Inferior parietal cortex (tissue), 1 donor: ENCODE measurements at regions not wholly inside any gene's neighbourhood (a gene's known extent, or its start where the extent isn't known, plus 50 kb on each side); places are given as distances from the start of the nearest gene placed in this dataset.
"Not testable (repeated sequence)": the region's sequence is repeated elsewhere in the genome, so short reads cannot be mapped to it uniquely, and the experiment has no call there.

Source experiments
- DNase-seq: peaks from one replicate; pipeline ENCODE4 v3.0.0-alpha.2; 2016; ENCODE audit errors: extremely low spot score

DNA sequence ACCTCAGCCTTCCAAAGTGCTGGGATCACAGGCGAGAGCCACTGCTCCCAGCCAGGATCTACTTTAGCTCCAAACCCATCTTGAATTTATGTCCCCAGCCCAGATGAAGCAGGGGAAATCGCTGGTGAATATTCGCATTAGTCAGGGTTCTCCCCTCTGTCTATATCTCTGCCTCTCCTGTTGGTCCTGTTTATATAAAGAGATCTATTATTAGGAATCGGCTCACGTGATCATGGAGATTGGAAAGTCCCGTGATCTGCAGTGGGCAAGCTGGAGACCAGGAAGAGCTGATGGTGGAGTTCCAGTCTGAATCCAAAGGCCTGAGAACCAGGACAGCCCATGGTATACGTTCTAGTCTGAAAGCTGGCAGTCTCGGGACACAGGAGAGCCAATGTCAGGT, 382.8 kb downstream of the SEC14L1 start:
- no peak for DNase-seq

- no peak for DNase-seq
Measured at GRCh38 chr17:77526259-77526711, 385.5 kb downstream of the SEC14L1 start.

DNA sequence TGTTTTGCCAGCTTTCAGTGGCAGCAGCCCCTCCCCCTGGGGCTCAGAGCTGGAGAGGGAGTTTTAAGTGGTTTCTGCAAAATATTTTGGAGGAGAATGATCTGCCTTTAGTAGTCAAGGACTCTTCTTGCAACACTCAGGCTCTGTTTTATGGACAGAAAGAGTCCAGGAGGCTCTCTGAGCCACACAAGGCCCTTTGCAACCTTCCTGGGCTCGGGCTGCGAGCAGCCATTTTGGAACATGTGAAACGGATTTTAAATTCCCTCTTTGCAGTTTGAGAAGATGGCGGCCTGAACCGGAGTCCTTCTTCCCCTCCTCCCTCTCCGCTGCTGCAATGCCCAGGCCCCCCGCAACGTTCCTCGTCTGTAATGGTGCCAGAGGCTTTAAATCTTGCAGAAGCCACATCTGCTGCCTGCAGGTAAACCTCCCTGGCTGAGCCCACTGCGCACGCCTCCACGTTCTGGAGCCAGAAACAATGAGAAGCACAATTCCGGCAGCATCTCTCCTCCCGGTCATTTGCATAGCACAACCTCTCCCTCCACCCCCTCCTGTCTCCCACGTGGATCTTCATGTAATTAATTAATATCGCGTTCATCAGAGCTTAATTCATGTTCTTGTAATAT, 386.1 kb downstream of the SEC14L1 start:
- DNase-seq, result peak; percentile 40

- DNase-seq, result peak; percentile 22
Measured at GRCh38 chr17:77527409-77527808, 386.6 kb downstream of the SEC14L1 start.

DNA sequence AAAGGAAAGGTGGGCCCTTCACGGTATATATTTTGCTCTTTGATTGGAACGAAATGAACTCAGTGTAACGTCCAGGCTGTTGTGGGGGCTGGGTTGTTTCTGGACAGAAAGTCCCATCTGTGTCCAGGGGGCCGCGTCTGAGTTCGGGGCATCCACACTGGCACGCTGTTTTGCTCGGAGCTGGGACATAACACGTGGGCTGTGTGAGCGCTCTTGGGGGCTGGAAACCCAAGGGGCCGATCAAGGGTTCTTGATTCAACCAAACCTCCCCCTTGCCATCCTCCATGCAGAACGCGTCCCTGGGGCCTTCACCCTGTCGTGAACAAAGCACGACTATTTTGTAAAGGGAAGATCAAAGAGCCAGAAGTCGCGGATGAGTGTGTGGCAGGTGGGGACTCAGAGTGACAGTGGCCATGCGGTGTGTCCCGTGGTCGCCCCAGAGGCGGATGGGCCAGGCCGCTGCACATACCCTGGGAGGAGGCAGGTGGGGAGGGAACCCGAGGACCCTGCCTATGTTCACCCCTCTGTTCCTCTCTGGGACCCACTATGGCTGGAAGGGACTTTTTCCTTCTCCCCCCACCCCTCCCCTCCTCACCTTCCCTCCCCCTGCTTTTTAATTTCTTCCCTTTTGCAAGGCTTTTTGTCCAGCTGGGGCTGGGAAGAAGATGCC, 387.2 kb downstream of the SEC14L1 start:
- no peak for DNase-seq

GRCh38 chr17:77528516-77529327, 388.0 kb downstream of the SEC14L1 start:
- no peak for DNase-seq

DNA sequence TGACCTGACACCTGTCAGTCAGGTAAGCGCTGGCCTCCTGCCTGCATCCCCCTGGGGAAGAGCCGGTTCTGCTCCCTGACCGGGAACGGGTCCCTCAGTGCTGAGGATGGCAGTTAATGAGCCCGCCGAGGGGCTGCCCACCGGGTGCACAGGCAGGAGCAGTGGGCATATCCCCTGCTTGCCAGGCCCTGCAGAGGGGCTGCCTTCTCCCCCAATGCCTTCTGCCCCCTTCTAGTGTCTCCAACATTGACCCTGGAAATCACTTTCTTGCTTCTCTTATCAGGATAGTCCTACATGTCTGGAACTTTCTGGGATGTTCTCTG, 388.5 kb downstream of the SEC14L1 start:
- no peak for DNase-seq

DNA sequence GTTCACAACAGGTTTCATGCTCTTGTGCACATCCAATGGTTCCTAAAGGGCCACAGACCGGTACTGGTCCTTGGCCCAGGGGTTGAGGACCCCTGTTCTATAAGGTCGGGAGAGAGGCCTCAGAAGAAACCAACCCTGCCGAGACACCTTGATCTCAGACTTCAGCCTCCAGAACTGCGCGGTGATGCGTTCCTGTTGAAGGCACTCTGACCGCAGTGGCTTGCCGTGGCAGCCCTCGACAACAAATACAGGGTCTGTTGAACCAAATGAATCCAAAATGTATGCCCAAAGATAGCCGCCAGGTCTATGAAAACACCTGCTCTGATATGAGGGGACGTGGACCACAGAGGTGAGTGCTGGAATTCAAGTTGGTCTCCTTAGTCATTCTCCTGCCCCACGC, 389.8 kb downstream of the SEC14L1 start:
- DNase-seq, result no peak

DNA sequence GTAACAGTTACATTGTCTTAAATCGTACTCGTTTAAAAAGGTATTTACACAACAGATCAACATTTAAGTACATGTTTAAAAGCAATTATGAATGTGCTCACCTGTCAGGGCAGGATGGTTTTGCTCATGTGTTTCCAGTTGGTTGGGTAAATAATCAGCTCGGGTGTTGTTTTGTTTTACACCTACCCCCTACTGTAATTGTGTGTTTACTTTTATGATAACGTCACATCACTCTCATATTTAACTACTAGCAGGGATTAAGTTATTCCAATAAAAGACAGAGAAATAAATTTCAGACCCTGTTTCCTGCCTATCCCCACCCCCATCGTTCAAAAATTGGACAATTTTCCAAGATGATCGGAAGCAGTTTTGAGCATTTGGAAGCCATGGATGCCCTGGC, 390.2 kb downstream of the SEC14L1 start:
- no peak for DNase-seq

GRCh38 chr17:77531641-77532040, 390.9 kb downstream of the SEC14L1 start:
- DNase-seq, result no peak

DNA sequence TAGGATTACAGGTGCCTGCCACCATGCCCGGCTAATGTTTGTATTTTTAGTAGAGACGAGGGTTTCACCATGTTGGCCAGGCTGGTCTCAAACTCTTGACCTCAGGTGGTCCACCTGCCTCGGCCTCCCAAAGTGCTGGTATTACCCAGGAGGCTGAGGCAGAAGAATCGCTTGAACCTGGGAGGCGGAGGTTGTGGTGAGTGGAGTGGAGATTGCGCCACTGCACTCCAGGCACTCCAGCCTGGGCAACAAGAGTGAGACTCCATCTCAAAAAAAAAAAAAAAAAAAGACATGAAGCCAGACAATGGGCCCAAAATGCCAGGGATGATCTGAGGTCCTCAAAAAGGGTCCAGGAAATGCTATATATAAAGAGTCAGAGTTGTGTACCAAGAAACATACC, 392.9 kb downstream of the SEC14L1 start:
- DNase-seq, result not testable (repeated sequence)

DNA sequence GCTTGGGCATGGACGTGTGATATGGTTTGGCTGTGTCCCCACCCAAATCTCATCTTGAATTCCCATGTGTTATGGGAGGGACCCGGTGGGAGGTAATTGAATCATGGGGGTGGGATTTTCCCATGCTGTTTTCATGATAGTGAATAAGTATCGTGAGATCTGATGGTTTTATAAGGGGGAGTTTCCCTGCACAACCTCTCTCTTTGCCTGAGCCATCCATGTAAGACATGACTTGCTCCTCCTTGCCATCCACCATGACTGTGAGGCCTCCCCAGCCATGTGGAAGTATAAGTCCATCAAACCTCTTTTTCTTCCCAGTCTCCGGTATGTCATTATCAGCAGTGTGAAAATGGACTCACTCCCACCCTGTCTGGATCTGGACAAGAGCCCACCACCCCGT, 393.4 kb downstream of the SEC14L1 start:
- DNase-seq, result no peak

DNA sequence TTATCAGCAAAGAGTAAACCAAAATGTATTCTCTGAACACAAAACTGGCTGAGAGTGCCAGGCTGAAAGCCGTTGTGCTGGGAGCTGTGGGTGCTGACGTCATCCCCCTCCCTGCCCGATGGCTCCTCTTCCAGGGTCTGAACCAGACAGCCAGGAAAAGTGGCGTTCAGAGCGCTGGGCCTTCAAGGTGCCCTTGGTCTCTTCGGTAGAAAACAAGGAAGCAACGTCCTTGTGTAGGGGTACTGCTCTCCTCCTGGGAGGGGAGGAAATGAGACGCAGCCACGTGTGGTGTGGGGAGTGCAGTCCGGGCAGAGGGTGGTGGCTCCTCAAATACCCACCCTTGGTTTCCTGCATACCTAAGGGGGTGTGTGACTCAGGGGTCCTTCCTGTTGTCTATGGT, 394.7 kb downstream of the SEC14L1 start:
- no peak for DNase-seq

DNA sequence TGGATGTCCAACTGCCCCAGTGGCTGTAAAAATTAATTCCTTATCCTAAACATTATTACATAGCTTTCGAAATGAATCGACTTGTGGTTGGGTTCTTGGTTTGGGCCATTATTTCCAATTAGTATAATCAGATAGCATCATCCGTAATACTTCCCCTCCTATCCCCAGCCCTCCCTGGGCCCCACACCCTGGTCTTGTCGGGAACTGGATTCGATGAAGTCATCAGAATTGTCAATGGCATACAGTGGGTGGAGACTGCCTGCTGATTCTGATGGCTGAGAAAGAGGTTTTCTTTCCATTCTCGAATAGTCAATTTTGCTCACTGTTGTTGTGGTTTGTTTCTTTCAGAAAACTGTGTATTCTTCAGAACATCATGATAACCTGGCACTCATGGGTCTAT, 395.1 kb downstream of the SEC14L1 start:
- no peak for DNase-seq

DNA sequence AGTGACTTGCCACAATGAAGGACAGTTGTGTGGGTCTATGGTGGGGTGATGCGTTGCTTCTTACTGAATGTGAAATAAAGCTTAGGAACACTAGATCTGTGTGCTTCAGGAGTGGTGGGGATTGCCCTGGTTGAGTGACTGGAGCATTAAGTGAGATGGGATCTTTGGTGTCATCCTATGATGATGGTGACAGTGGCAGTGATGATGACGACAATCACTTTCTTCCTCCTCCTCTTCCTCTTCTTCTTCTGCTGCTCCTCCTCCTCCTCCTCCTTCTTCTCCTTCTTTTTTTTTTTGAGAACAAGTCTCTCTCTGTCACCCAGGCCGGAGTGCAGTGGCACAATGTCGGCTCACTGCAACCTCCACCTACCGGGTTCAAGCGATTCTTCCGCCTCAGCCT, 396.8 kb downstream of the SEC14L1 start:
- no peak for DNase-seq

DNA sequence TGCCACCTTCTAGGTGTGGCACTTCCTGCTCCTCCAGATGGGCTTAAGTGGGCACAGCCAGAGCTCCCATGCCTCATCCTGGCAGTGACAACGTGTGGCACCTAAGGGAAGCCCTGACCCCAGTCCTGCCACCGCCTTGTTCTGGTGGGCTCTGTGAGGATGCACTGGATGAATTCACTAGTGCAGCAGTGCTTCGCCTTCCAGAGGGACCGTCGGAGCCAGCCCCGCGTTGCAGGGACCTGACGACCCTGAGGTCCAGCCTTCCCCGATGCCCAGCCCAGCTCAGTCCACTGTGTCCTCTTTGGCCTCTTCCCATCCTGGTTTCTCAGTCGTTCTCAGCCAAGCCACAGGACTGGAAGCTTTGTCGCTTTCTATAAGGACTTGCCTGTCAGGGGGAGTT, 399.8 kb downstream of the SEC14L1 start:
- DNase-seq, result no peak

DNA sequence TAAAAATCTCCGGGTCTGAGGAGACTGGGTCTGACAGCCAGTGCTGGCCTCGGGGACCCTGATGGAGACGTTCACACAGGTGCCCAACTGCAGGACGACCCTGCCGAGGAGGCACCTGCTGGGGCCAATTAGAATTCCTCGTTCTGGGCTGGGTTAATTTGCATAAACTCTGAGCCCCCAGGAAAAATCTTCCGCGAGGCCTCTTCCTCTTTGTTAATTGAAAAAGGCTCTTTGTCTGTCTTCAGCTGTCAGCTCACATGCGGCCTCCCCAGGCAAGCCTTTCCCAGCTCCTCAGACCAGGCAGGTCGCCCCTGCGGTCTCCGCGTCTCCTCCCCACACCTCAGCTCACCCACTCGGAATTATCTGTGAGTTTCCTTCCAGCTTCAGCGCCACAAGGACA, 400.2 kb downstream of the SEC14L1 start:
- DNase-seq, result no peak

GRCh38 chr17:77542011-77542410, 401.2 kb downstream of the SEC14L1 start:
- DNase-seq, result no peak

- DNase-seq, result peak; percentile 89
Measured at GRCh38 chr17:77542551-77543490, 402.1 kb downstream of the SEC14L1 start.

DNA sequence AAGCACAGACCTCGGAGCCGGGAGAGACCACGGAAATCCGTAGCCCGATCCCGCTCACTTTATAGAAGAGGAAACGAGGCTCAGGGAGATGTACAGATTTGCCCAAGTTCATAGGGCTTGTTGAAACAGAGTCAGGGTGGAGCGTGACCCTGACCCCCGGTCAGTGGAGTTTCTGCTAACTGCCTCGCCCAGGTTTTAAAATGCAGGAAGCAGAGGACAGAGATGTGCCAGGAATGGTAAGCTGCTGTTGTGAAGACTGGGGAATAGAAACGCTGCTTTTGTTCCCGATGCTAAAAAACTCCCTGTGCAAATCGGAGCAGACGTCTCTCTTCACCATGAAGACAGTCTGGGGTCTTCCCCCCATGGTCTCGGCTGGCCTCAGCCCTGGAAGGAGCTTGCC, 403.0 kb downstream of the SEC14L1 start:
- no peak for DNase-seq

DNA sequence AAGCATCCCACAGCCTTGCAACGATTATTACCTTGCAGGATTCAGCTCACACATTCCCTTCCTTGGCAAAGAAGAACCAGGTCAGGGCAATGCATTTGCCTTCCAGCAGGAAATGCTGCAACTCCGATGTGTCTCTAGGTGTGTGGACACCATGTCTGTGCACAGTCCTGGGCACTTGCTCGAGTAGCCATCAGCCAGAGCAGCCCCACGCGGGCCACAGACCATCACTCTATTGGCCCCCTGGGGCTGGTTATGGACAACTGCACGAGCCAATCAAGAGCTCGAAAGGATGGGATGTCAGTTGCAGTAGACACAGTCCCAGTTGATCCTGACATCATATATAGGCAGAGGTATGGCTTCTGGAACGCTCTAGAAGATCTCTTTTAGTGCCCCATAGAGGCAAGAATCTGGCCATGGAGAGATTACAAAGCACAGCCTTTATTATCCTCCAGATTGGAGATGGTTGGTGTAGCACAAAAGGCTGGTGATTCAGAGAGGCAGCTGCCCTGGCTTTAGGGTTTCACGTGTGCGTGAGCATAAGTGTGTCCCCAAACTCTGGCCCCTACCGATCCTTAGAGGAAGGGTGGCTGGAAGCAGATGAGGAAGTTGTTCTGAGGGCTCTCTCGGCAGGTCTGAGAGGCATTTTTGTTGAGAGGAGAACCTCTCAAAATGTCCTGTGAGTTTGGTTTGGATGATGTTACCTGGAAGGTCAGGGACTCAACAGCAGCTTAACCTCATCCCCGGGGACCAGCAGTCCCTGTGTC, 403.8 kb downstream of the SEC14L1 start:
- no peak for DNase-seq
